Muscle of leg (tissue), 3 donors: ENCODE measurements at regions not wholly inside any gene's neighbourhood (a gene's known extent, or its start where the extent isn't known, plus 50 kb on each side); places are given as distances from the start of the nearest gene placed in this dataset.
A peak's percentile ranks its signal among the peaks of the same experiment; 100 is the strongest.

Experiments
- DNase-seq: peaks from one replicate; pipeline ENCODE4 v3.0.0; 2013
- H3K27ac ChIP-seq: one replicate; pipeline ENCODE4 v1.5.1; 2013; ENCODE audit warnings: mild to moderate bottlenecking, low read length, control low read depth
- H3K27me3 ChIP-seq: one replicate; pipeline ENCODE4 v1.6.1; 2013; ENCODE audit warnings: low read length; ENCODE audit not compliant: control insufficient read depth, insufficient read depth
- H3K36me3 ChIP-seq: one replicate; pipeline ENCODE4 v1.6.1; 2013; ENCODE audit warnings: low read length; ENCODE audit not compliant: control insufficient read depth, insufficient read depth
- H3K4me1 ChIP-seq: one replicate; pipeline ENCODE4 v1.6.1; 2013; ENCODE audit warnings: low read length; ENCODE audit not compliant: control insufficient read depth, insufficient read depth
- H3K4me3 ChIP-seq: one replicate; pipeline ENCODE4 v1.5.1; 2013; ENCODE audit warnings: low read length, control low read depth
- H3K9me3 ChIP-seq: replicated peaks from 2 replicates; pipeline ENCODE4 v1.6.1; 2013; ENCODE audit warnings: low read depth, low read length; ENCODE audit not compliant: control insufficient read depth
- WGBS: methylation state at CpG from one replicate; pipeline ENCODE4 v1.1.5; 2013; ENCODE audit warnings: missing lambda C conversion rate; ENCODE audit not compliant: insufficient coverage; 5-methylcytosine and 5-hydroxymethylcytosine counted together

- H3K4me1 ChIP-seq = no peaks in the 10 kb centered on the region
- H3K36me3 ChIP-seq = no peaks in the 10 kb centered on the region
- no peak overlapping the region for H3K4me3 ChIP-seq
- DNase-seq = no peak
- no peak overlapping the region for H3K27ac ChIP-seq
- 80% methylated on average over 1 of the region's 1 CpG for WGBS
- no peaks in the 10 kb centered on the region for H3K27me3 ChIP-seq
- H3K9me3 ChIP-seq = no peaks in the 10 kb centered on the region
Measured at GRCh38 chr12:58544281-58544680, 376.0 kb downstream of the LRIG3 start.

- Histone ChIP-seq H3K9me3 (no peaks in the 10 kb centered on the region), H3K4me3 (no peak overlapping the region), H3K4me1 (no peaks in the 10 kb centered on the region), H3K27ac (no peak overlapping the region), H3K36me3 (no peaks in the 10 kb centered on the region), H3K27me3 (no peaks in the 10 kb centered on the region)
- no peak for DNase-seq
Measured at GRCh38 chr12:58547217-58547616, 373.1 kb downstream of the LRIG3 start.

GRCh38 chr12:58548801-58549200 is 371.5 kb downstream of the LRIG3 start:
- H3K36me3 ChIP-seq = no peaks in the 10 kb centered on the region
- H3K9me3 ChIP-seq = no peaks in the 10 kb centered on the region
- no peaks in the 10 kb centered on the region for H3K4me1 ChIP-seq
- no peak overlapping the region for H3K4me3 ChIP-seq
- no peak overlapping the region for H3K27ac ChIP-seq
- no CpG with 5 or more reads among the region's 3 CpGs for WGBS
- DNase-seq = no peak
- no peaks in the 10 kb centered on the region for H3K27me3 ChIP-seq

GRCh38 chr12:58554522-58555157 is 365.7 kb downstream of the LRIG3 start:
- DNase-seq = no peak
- WGBS = 100% methylated on average over 2 of the region's 5 CpGs
- no peak overlapping the region for H3K4me3 ChIP-seq
- no peaks in the 10 kb centered on the region for H3K4me1 ChIP-seq
- no peaks in the 10 kb centered on the region for H3K36me3 ChIP-seq
- H3K27ac ChIP-seq = no peak overlapping the region
- no peaks in the 10 kb centered on the region for H3K27me3 ChIP-seq
- no peaks in the 10 kb centered on the region for H3K9me3 ChIP-seq

- Histone ChIP-seq H3K4me1 (no peaks in the 10 kb centered on the region), H3K27me3 (no peaks in the 10 kb centered on the region), H3K27ac (no peak overlapping the region), H3K9me3 (no peaks in the 10 kb centered on the region), H3K36me3 (no peaks in the 10 kb centered on the region), H3K4me3 (no peak overlapping the region)
- no CpG with 5 or more reads among the region's 3 CpGs for WGBS
- DNase-seq = no peak
Measured at GRCh38 chr12:58557171-58557570, 363.1 kb downstream of the LRIG3 start.

GRCh38 chr12:58557661-58558060 is 362.6 kb downstream of the LRIG3 start:
- no peak for DNase-seq
- WGBS = no CpG with 5 or more reads among the region's 1 CpG
- Histone ChIP-seq H3K9me3 (no peaks in the 10 kb centered on the region), H3K4me1 (no peaks in the 10 kb centered on the region), H3K4me3 (no peak overlapping the region), H3K36me3 (no peaks in the 10 kb centered on the region), H3K27me3 (no peaks in the 10 kb centered on the region), H3K27ac (no peak overlapping the region)

GRCh38 chr12:58563621-58564020 is 356.7 kb downstream of the LRIG3 start:
- no peak overlapping the region for H3K27ac ChIP-seq
- H3K36me3 ChIP-seq = no peaks in the 10 kb centered on the region
- H3K4me3 ChIP-seq = no peak overlapping the region
- H3K27me3 ChIP-seq = no peaks in the 10 kb centered on the region
- H3K9me3 ChIP-seq = no peaks in the 10 kb centered on the region
- no peaks in the 10 kb centered on the region for H3K4me1 ChIP-seq
- no peak for DNase-seq

- WGBS = 57% methylated on average over 1 of the region's 1 CpG
- DNase-seq = no peak
- H3K4me1 ChIP-seq = no peaks in the 10 kb centered on the region
- H3K27me3 ChIP-seq = no peaks in the 10 kb centered on the region
- no peak overlapping the region for H3K27ac ChIP-seq
- H3K36me3 ChIP-seq = no peaks in the 10 kb centered on the region
- no peak overlapping the region for H3K4me3 ChIP-seq
- no peaks in the 10 kb centered on the region for H3K9me3 ChIP-seq
Measured at GRCh38 chr12:58564721-58565120, 355.6 kb downstream of the LRIG3 start.

- H3K4me1 ChIP-seq = no peaks in the 10 kb centered on the region
- 10% methylated on average over 2 of the region's 3 CpGs for WGBS
- no peaks in the 10 kb centered on the region for H3K27me3 ChIP-seq
- H3K4me3 ChIP-seq = no peak overlapping the region
- peak; percentile 40 for DNase-seq
- H3K36me3 ChIP-seq = no peaks in the 10 kb centered on the region
- no peaks in the 10 kb centered on the region for H3K9me3 ChIP-seq
- H3K27ac ChIP-seq = no peak overlapping the region
Measured at GRCh38 chr12:58566599-58566998, 353.7 kb downstream of the LRIG3 start.

GRCh38 chr12:58567189-58567588 is 353.1 kb downstream of the LRIG3 start:
- no peaks in the 10 kb centered on the region for H3K4me1 ChIP-seq
- H3K27me3 ChIP-seq = no peaks in the 10 kb centered on the region
- no peak overlapping the region for H3K4me3 ChIP-seq
- no peaks in the 10 kb centered on the region for H3K36me3 ChIP-seq
- no peaks in the 10 kb centered on the region for H3K9me3 ChIP-seq
- no CpG with 5 or more reads among the region's 1 CpG for WGBS
- DNase-seq = no peak
- H3K27ac ChIP-seq = no peak overlapping the region

- Histone ChIP-seq H3K4me1 (no peaks in the 10 kb centered on the region), H3K27ac (no peak overlapping the region), H3K9me3 (no peaks in the 10 kb centered on the region), H3K27me3 (no peaks in the 10 kb centered on the region), H3K36me3 (no peaks in the 10 kb centered on the region), H3K4me3 (no peak overlapping the region)
- DNase-seq = no peak
- no CpG with 5 or more reads among the region's 1 CpG for WGBS
Measured at GRCh38 chr12:58570411-58570810, 349.9 kb downstream of the LRIG3 start.
